Endothelial cell of umbilical vein (primary cell): ENCODE measurements at regions not wholly inside any gene's neighbourhood (a gene's known extent, or its start where the extent isn't known, plus 50 kb on each side); places are given as distances from the start of the nearest gene placed in this dataset.

Experiments
- CTCF ChIP-seq, 2 donors: IDR thresholded peaks; 1 replicate in 1 of 2; 2 replicates in 1 of 2; pipeline ENCODE4 v1.5.1; 2011; ENCODE audit warnings: low read length in 2 of 2, mild to moderate bottlenecking in 2 of 2, moderate library complexity in 2 of 2, control low read depth in 1 of 2, inconsistent platforms in 1 of 2, low read depth in 1 of 2; ENCODE audit not compliant: insufficient read depth in 1 of 2; ENCODE audit errors: extremely low read depth in 1 of 2
- EZH2 ChIP-seq: IDR thresholded peaks from 2 replicates; pipeline ENCODE4 v1.6.1; 2012; ENCODE audit warnings: borderline replicate concordance, low read depth, mild to moderate bottlenecking, moderate library complexity, low read length, inconsistent platforms; ENCODE audit not compliant: severe bottlenecking
- POLR2A ChIP-seq: IDR thresholded peaks from 2 replicates; pipeline ENCODE4 v1.6.1; 2012; ENCODE audit warnings: low read depth, mild to moderate bottlenecking, control low read depth, low read length
- POLR2AphosphoS5 ChIP-seq: IDR thresholded peaks from 2 replicates; pipeline ENCODE4 v1.6.1; 2012; ENCODE audit warnings: low read depth, mild to moderate bottlenecking, control low read depth, low read length, moderate library complexity; ENCODE audit not compliant: insufficient read depth

- TF ChIP-seq POLR2AphosphoS5 = no peak
- TF ChIP-seq POLR2A = no peak
- TF ChIP-seq EZH2 = no peak
- no peak for TF ChIP-seq CTCF (IDR thresholded peaks at IDR 0.05; ENCODE audit: extremely low read depth in 1 of 2, insufficient read depth in 1 of 2, low read depth in 1 of 2, low read length in 2 of 2)
These were observed 210.9 kb upstream of the TBX18 start for GRCh38 chr6:84975316-84975715.
